BE2C (cell line): ENCODE measurements at regions not wholly inside any gene's neighbourhood (a gene's known extent, or its start where the extent isn't known, plus 50 kb on each side); places are given as distances from the start of the nearest gene placed in this dataset.

ENCODE experiments used
- DNase-seq: peaks from one replicate; pipeline ENCODE4 v3.0.0-alpha.2; 2020
- H3K27me3 ChIP-seq: fragments of 250-450 bp; sonication (Bioruptor Pico); 2 replicates; pipeline ENCODE4 v1.5.1; 2020; ENCODE audit warnings: mild to moderate bottlenecking
- H3K36me3 ChIP-seq: fragments of 250-450 bp; sonication (Bioruptor Pico); 2 replicates; pipeline ENCODE4 v1.5.1; 2020; ENCODE audit warnings: mild to moderate bottlenecking
- H3K4me1 ChIP-seq: fragments of 250-450 bp; sonication (Bioruptor Pico); 2 replicates; pipeline ENCODE4 v1.5.1; 2020
- H3K4me3 ChIP-seq: 2 replicates; pipeline ENCODE4 v1.5.1; 2011; ENCODE audit warnings: low read depth, low read length
- H3K9me3 ChIP-seq: fragments of 250-450 bp; sonication (Bioruptor Pico); 2 replicates; pipeline ENCODE4 v1.5.1; 2020
- CTCF ChIP-seq: IDR thresholded peaks from 2 replicates; pipeline ENCODE4 v1.5.1; 2012; ENCODE audit warnings: mild to moderate bottlenecking, low read depth, low read length

- TF ChIP-seq CTCF = no peak
- Histone ChIP-seq H3K36me3 (no peaks in the 10 kb centered on the region), H3K9me3 (no peaks in the 10 kb centered on the region), H3K4me3 (no peak overlapping the region), H3K27me3 (no peaks in the 10 kb centered on the region), H3K4me1 (no peaks in the 10 kb centered on the region)
- no peak for DNase-seq
Observed at GRCh38 chr11:39462506-39462905, 1996.9 kb downstream of the LRRC4C start.

- DNase-seq = no peak
- Histone ChIP-seq H3K27me3 (no peaks in the 10 kb centered on the region), H3K36me3 (no peaks in the 10 kb centered on the region), H3K9me3 (no peaks in the 10 kb centered on the region), H3K4me3 (no peak overlapping the region), H3K4me1 (no peaks in the 10 kb centered on the region)
- TF ChIP-seq CTCF = no peak
Observed at GRCh38 chr11:39461066-39461465, 1998.4 kb downstream of the LRRC4C start.

GRCh38 chr11:39459606-39460005, 1999.8 kb downstream of the LRRC4C start:
- no peak overlapping the region for H3K4me3 ChIP-seq
- no peak for DNase-seq
- H3K4me1 ChIP-seq = no peaks in the 10 kb centered on the region
- no peaks in the 10 kb centered on the region for H3K36me3 ChIP-seq
- no peaks in the 10 kb centered on the region for H3K27me3 ChIP-seq
- no peaks in the 10 kb centered on the region for H3K9me3 ChIP-seq
- TF ChIP-seq CTCF = no peak

GRCh38 chr11:39458481-39458880, 2001.0 kb downstream of the LRRC4C start:
- no peaks in the 10 kb centered on the region for H3K9me3 ChIP-seq
- no peaks in the 10 kb centered on the region for H3K27me3 ChIP-seq
- no peaks in the 10 kb centered on the region for H3K4me1 ChIP-seq
- H3K4me3 ChIP-seq = no peak overlapping the region
- no peaks in the 10 kb centered on the region for H3K36me3 ChIP-seq
- no peak for TF ChIP-seq CTCF
- no peak for DNase-seq

- Histone ChIP-seq H3K27me3 (no peaks in the 10 kb centered on the region), H3K36me3 (no peaks in the 10 kb centered on the region), H3K4me3 (no peak overlapping the region), H3K9me3 (no peaks in the 10 kb centered on the region), H3K4me1 (no peaks in the 10 kb centered on the region)
- no peak for TF ChIP-seq CTCF
- no peak for DNase-seq
Observed at GRCh38 chr11:39443424-39444022, 2015.9 kb downstream of the LRRC4C start.

- Histone ChIP-seq H3K4me1 (no peaks in the 10 kb centered on the region), H3K9me3 (no peaks in the 10 kb centered on the region), H3K27me3 (no peaks in the 10 kb centered on the region), H3K36me3 (no peaks in the 10 kb centered on the region), H3K4me3 (no peak overlapping the region)
- TF ChIP-seq CTCF = no peak
- DNase-seq = no peak
Observed at GRCh38 chr11:39442177-39442576, 2017.3 kb downstream of the LRRC4C start.
